NCI-H524 treated with DMSO at 0.1 percent for 48 hours (cell line): ENCODE measurements at regions not wholly inside any gene's neighbourhood (a gene's known extent, or its start where the extent isn't known, plus 50 kb on each side); places are given as distances from the start of the nearest gene placed in this dataset.
"Not testable (repeated sequence)": the region's sequence is repeated elsewhere in the genome, so short reads cannot be mapped to it uniquely, and the experiment has no call there.

Experiments used
- DNase-seq: peaks from one replicate; lab custom pipeline; 2025; lab: John Stamatoyannopoulos, UW

GRCh38 chr5:175347027-175347426 is 97.0 kb downstream of the DRD1 start:
- DNase-seq, result no peak

- no peak for DNase-seq
These were observed 99.4 kb downstream of the DRD1 start for GRCh38 chr5:175344331-175345195.

GRCh38 chr5:175343308-175343707 is 100.7 kb downstream of the DRD1 start:
- no peak for DNase-seq

- no peak for DNase-seq
These were observed 103.8 kb downstream of the DRD1 start for GRCh38 chr5:175340180-175340579.

- DNase-seq, result no peak
These were observed 106.3 kb downstream of the DRD1 start for GRCh38 chr5:175337680-175338079.

- DNase-seq, result peak; percentile 24
These were observed 107.2 kb downstream of the DRD1 start for GRCh38 chr5:175336781-175337180.

GRCh38 chr5:175335691-175336090 is 108.3 kb downstream of the DRD1 start:
- DNase-seq, result no peak

GRCh38 chr5:175331173-175332036 is 112.6 kb downstream of the DRD1 start:
- DNase-seq, result not testable (repeated sequence)

- DNase-seq, result no peak
These were observed 114.0 kb downstream of the DRD1 start for GRCh38 chr5:175329976-175330375.

- no peak for DNase-seq
These were observed 115.3 kb downstream of the DRD1 start for GRCh38 chr5:175328687-175329086.

- no peak for DNase-seq
These were observed 115.8 kb downstream of the DRD1 start for GRCh38 chr5:175328176-175328575.

- DNase-seq, result no peak
These were observed 118.3 kb downstream of the DRD1 start for GRCh38 chr5:175325681-175326080.

- no peak for DNase-seq
These were observed 122.0 kb downstream of the DRD1 start for GRCh38 chr5:175321927-175322532.

GRCh38 chr5:175319199-175319598 is 124.8 kb downstream of the DRD1 start:
- DNase-seq, result no peak

- no peak for DNase-seq
These were observed 126.1 kb downstream of the DRD1 start for GRCh38 chr5:175317872-175318271.

GRCh38 chr5:175309218-175309810 is 134.7 kb downstream of the DRD1 start:
- no peak for DNase-seq

- DNase-seq, result no peak
These were observed 135.3 kb downstream of the DRD1 start for GRCh38 chr5:175308701-175309100.

GRCh38 chr5:175306381-175306780 is 137.6 kb downstream of the DRD1 start:
- DNase-seq, result no peak

- no peak for DNase-seq
These were observed 138.7 kb downstream of the DRD1 start for GRCh38 chr5:175305251-175305650.

- DNase-seq, result no peak
These were observed 153.6 kb downstream of the DRD1 start for GRCh38 chr5:175290379-175290778.

GRCh38 chr5:175288048-175288621 is 155.8 kb downstream of the DRD1 start:
- DNase-seq, result peak; percentile 73

- no peak for DNase-seq
These were observed 157.0 kb downstream of the DRD1 start for GRCh38 chr5:175286981-175287380.
